Fibroblast of skin of left biceps (primary cell): ENCODE measurements at regions not wholly inside any gene's neighbourhood (a gene's known extent, or its start where the extent isn't known, plus 50 kb on each side); places are given as distances from the start of the nearest gene placed in this dataset.
"Not testable (repeated sequence)": the region's sequence is repeated elsewhere in the genome, so short reads cannot be mapped to it uniquely, and the experiment has no call there.

Experiments used
- DNase-seq, 2 experiments: peaks; one replicate each; pipeline ENCODE4 v3.0.0-alpha.2; 2013; ENCODE audit warnings: low read depth in 2 of 2

GRCh38 chr1:30660241-30660640 is 63.1 kb downstream of the MATN1 start:
- no peak for DNase-seq

- DNase-seq = no peak
Measured at GRCh38 chr1:30659702-30660101, 63.7 kb downstream of the MATN1 start.

- not testable (repeated sequence) for DNase-seq
Measured at GRCh38 chr1:30658375-30658774, 65.0 kb downstream of the MATN1 start.

GRCh38 chr1:30658014-30658336 is 65.4 kb downstream of the MATN1 start:
- DNase-seq = no peak

- DNase-seq = no peak
Measured at GRCh38 chr1:30657131-30658013, 66.0 kb downstream of the MATN1 start.

- DNase-seq = no peak
Measured at GRCh38 chr1:30656171-30656940, 67.0 kb downstream of the MATN1 start.

- no peak for DNase-seq
Measured at GRCh38 chr1:30655672-30656071, 67.7 kb downstream of the MATN1 start.

GRCh38 chr1:30654188-30654587 is 69.2 kb downstream of the MATN1 start:
- no peak for DNase-seq

- no peak for DNase-seq
Measured at GRCh38 chr1:30652152-30652841, 71.1 kb downstream of the MATN1 start.

- not testable (repeated sequence) for DNase-seq
Measured at GRCh38 chr1:30651395-30651794, 72.0 kb downstream of the MATN1 start.

- no peak for DNase-seq
Measured at GRCh38 chr1:30650968-30651320, 72.4 kb downstream of the MATN1 start.

- no peak for DNase-seq
Measured at GRCh38 chr1:30650038-30650967, 73.1 kb downstream of the MATN1 start.

- DNase-seq = no peak
Measured at GRCh38 chr1:30649321-30649991, 73.9 kb downstream of the MATN1 start.

GRCh38 chr1:30648408-30649000 is 74.9 kb downstream of the MATN1 start:
- DNase-seq = no peak

GRCh38 chr1:30645807-30646206 is 77.6 kb downstream of the MATN1 start:
- no peak for DNase-seq

GRCh38 chr1:30642391-30643120 is 80.8 kb downstream of the MATN1 start:
- DNase-seq = no peak

- DNase-seq = no peak
Measured at GRCh38 chr1:30641572-30642353, 81.6 kb downstream of the MATN1 start.

- DNase-seq = no peak
Measured at GRCh38 chr1:30639881-30640452, 83.4 kb downstream of the MATN1 start.

- no peak for DNase-seq
Measured at GRCh38 chr1:30638811-30639210, 84.6 kb downstream of the MATN1 start.
